Endothelial cell of umbilical vein (primary cell): ENCODE measurements at regions not wholly inside any gene's neighbourhood (a gene's known extent, or its start where the extent isn't known, plus 50 kb on each side); places are given as distances from the start of the nearest gene placed in this dataset.

ENCODE experiments used
- BruUV-seq: library from RNA; stranded (reverse); fragments of 400-500 nt; replicated peaks from 2 replicates; lab custom pipeline; 2021; lab: Mats Ljungman, UMichigan
- CTCF ChIA-PET: fragments of 300-600, 350-600 bp; sonication (Branson Sonifier 250); formaldehyde crosslinking; loops from one replicate; lab custom pipeline; 2021; ENCODE audit warnings: antibody characterized with exemption, inconsistent platforms; lab: Charles Lee
- POLR2A ChIA-PET: fragments of 300-600, 350-600 bp; sonication (Branson Sonifier 250); formaldehyde crosslinking; loops from one replicate; lab custom pipeline; 2021; ENCODE audit warnings: antibody characterized with exemption, inconsistent platforms; lab: Charles Lee
- DNase-seq: peaks from one replicate; pipeline ENCODE4 v3.0.0-alpha.2; 2011; ENCODE audit warnings: low read depth, low spot score
- FAIRE-seq: peaks from 2 replicates; lab custom pipeline; 2011; peaks lifted over from hg19 to GRCh38; lab: Jason Lieb, UNC
- H2AFZ ChIP-seq: 2 replicates; pipeline ENCODE4 v1.6.0; 2012; ENCODE audit warnings: low read depth, low read length, control low read depth, inconsistent platforms
- H3K27ac ChIP-seq: 2 replicates; pipeline ENCODE4 v1.5.1; 2011; ENCODE audit warnings: low read depth, mild to moderate bottlenecking, control low read depth, low read length, moderate library complexity; ENCODE audit not compliant: insufficient read depth
- H3K27me3 ChIP-seq, 2 experiments: 2 replicates each; pipeline versions ENCODE4 v1.6.0 to v1.6.1; 2011; ENCODE audit warnings: low read length in 2 of 2, mixed read lengths in 1 of 2; ENCODE audit not compliant: control insufficient read depth in 2 of 2, insufficient read depth in 2 of 2
- H3K36me3 ChIP-seq, 2 experiments: 2 replicates in 1 of 2; 3 replicates in 1 of 2; pipeline ENCODE4 v1.5.1; 2011; ENCODE audit warnings: low read length in 2 of 2, mild to moderate bottlenecking in 1 of 2, moderate library complexity in 1 of 2; ENCODE audit not compliant: control insufficient read depth in 2 of 2, insufficient read depth in 2 of 2; ENCODE audit errors: extremely low read depth in 1 of 2
- H3K4me1 ChIP-seq: 3 replicates; pipeline ENCODE4 v1.5.1; 2011; ENCODE audit warnings: mild to moderate bottlenecking, low read length; ENCODE audit not compliant: control insufficient read depth, insufficient read depth; ENCODE audit errors: extremely low read depth
- H3K4me2 ChIP-seq: 2 replicates; pipeline ENCODE4 v1.6.1; 2011; ENCODE audit warnings: low read length, control low read depth, mixed read lengths; ENCODE audit not compliant: insufficient read depth
- H3K4me3 ChIP-seq, 3 experiments: fragments of 200-600 bp in 1 of 3; sonication (generic), shearing (Covaris generic) in 1 of 3; replicated peaks in 1 of 3; 2 replicates each; pipeline ENCODE4 v1.5.1; 2011 to 2016; ENCODE audit warnings: control low read depth in 3 of 3, low read length in 3 of 3, mild to moderate bottlenecking in 2 of 3, inconsistent platforms in 1 of 3, low read depth in 1 of 3, moderate library complexity in 1 of 3; ENCODE audit not compliant: insufficient read depth in 1 of 3
- H3K79me2 ChIP-seq: 2 replicates; pipeline ENCODE4 v1.6.0; 2012; ENCODE audit warnings: low read length, inconsistent platforms; ENCODE audit not compliant: control insufficient read depth, insufficient read depth
- H3K9ac ChIP-seq: replicated peaks from 2 replicates; pipeline ENCODE3; 2011; ENCODE audit warnings: low read length, control low read depth; ENCODE audit not compliant: insufficient read depth; ENCODE audit errors: extremely low read depth
- H3K9me1 ChIP-seq: replicated peaks from 3 replicates; pipeline ENCODE4 v1.6.0; 2011; ENCODE audit warnings: mild to moderate bottlenecking, low read length; ENCODE audit not compliant: control insufficient read depth, insufficient read depth; ENCODE audit errors: extremely low read depth
- H3K9me3 ChIP-seq: replicated peaks from 2 replicates; pipeline ENCODE4 v1.5.1; 2012; ENCODE audit warnings: low read length, inconsistent platforms; ENCODE audit not compliant: control insufficient read depth, insufficient read depth
- H4K20me1 ChIP-seq: replicated peaks from 2 replicates; pipeline ENCODE3; 2011; ENCODE audit warnings: mild to moderate bottlenecking, low read length; ENCODE audit not compliant: control insufficient read depth, insufficient read depth; ENCODE audit errors: extremely low read depth
- EZH2 ChIP-seq: IDR thresholded peaks from 2 replicates; pipeline ENCODE4 v1.6.1; 2012; ENCODE audit warnings: borderline replicate concordance, low read depth, mild to moderate bottlenecking, moderate library complexity, low read length, inconsistent platforms; ENCODE audit not compliant: severe bottlenecking
- FOS ChIP-seq: IDR thresholded peaks from 2 replicates; pipeline ENCODE4 v1.6.1; 2011; ENCODE audit warnings: mild to moderate bottlenecking, low read length, moderate library complexity, borderline replicate concordance; ENCODE audit not compliant: insufficient read depth
- GATA2 ChIP-seq: IDR thresholded peaks from 2 replicates; pipeline ENCODE4 v1.7.0; 2011; ENCODE audit warnings: low read depth, mild to moderate bottlenecking, moderate library complexity, mixed read lengths, low read length; ENCODE audit not compliant: insufficient read length, insufficient read depth
- MYC ChIP-seq: IDR thresholded peaks from one replicate; pipeline ENCODE4 v1.6.1; 2011; ENCODE audit warnings: mild to moderate bottlenecking, low read depth, low read length
- POLR2A ChIP-seq: IDR thresholded peaks from 2 replicates; pipeline ENCODE4 v1.6.1; 2012; ENCODE audit warnings: low read depth, mild to moderate bottlenecking, control low read depth, low read length
- POLR2AphosphoS5 ChIP-seq: IDR thresholded peaks from 2 replicates; pipeline ENCODE4 v1.6.1; 2012; ENCODE audit warnings: low read depth, mild to moderate bottlenecking, control low read depth, low read length, moderate library complexity; ENCODE audit not compliant: insufficient read depth
- dilution Hi-C: fragments of 300-500 bp; cut with MboI; formaldehyde crosslinking; loops from one replicate; pipeline ENCODE4 v1.15.0; 2019; ENCODE audit warnings: low sequenced_read_pairs; ENCODE audit not compliant: extremely low pct_ligation_motif_present
- intact Hi-C: fragments of 100-400 bp; cut with micrococcal nuclease; formaldehyde crosslinking; loops from one replicate; pipeline ENCODE4 v1.10.0; 2022
- TF ChIP-seq, protein P1 (sequence below): IDR thresholded peaks from 2 replicates; pipeline ENCODE4 v1.6.1; 2011; ENCODE audit not compliant: insufficient read depth, insufficient read length
- TF ChIP-seq, protein P2 (sequence below), 2 donors: IDR thresholded peaks; 1 replicate in 1 of 2; 2 replicates in 1 of 2; pipeline ENCODE4 v1.5.1; 2011; ENCODE audit warnings: low read length in 2 of 2, mild to moderate bottlenecking in 2 of 2, moderate library complexity in 2 of 2, control low read depth in 1 of 2, inconsistent platforms in 1 of 2, low read depth in 1 of 2; ENCODE audit not compliant: insufficient read depth in 1 of 2; ENCODE audit errors: extremely low read depth in 1 of 2

- FAIRE-seq (no peak), DNase-seq (no peak)
- H3K4me1 ChIP-seq: no peaks in the 10 kb centered on the region
- no peaks in the 10 kb centered on the region for H4K20me1 ChIP-seq
- no peak overlapping the region for H3K4me3 ChIP-seq
- H3K9me1 ChIP-seq: no peaks in the 10 kb centered on the region
- CTCF ChIA-PET: interaction anchor here (1.3 to 1.8 kb wide), 6 partner anchors 12 to 126 kb away, joined by 3 to 12 read pairs (median 5); no protein-coding TSS in a partner anchor
- no peak overlapping the region for H2AFZ ChIP-seq
- H3K4me2 ChIP-seq: no peak overlapping the region
- H3K9me3 ChIP-seq: no peaks in the 10 kb centered on the region
- H3K27me3 ChIP-seq: peaks cover 12 to 21% of the 10 kb centered on the region in 2 experiments
- no peak overlapping the region for H3K27ac ChIP-seq
- no peak overlapping the region for H3K9ac ChIP-seq
- dilution Hi-C loops (no loop called here), intact Hi-C loops (no loop called here)
- TF ChIP-seq, protein P1, sequence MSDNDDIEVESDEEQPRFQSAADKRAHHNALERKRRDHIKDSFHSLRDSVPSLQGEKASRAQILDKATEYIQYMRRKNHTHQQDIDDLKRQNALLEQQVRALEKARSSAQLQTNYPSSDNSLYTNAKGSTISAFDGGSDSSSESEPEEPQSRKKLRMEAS: no peak
- TF ChIP-seq POLR2A (no peak), GATA2 (no peak), FOS (no peak), POLR2AphosphoS5 (no peak), EZH2 (no peak)
- H3K79me2 ChIP-seq: no peaks in the 10 kb centered on the region
- BruUV-seq: no TSS peak
- POLR2A ChIA-PET: no interaction called here
- H3K36me3 ChIP-seq: no peaks in the 10 kb centered on the region
Observed at GRCh38 chr7:142657376-142657775, 91.9 kb upstream of the PRSS1 start.

GRCh38 chr7:142654398-142654797 lies 94.9 kb upstream of the PRSS1 start:
- no peak overlapping the region for H3K4me3 ChIP-seq
- ChIA-PET POLR2A (no interaction called here), CTCF (interaction anchor here (0.7 to 2.6 kb wide), 13 partner anchors 9 to 340 kb away, joined by 3 to 39 read pairs (median 4); no protein-coding TSS in a partner anchor)
- H3K79me2 ChIP-seq: no peaks in the 10 kb centered on the region
- H3K36me3 ChIP-seq: no peaks in the 10 kb centered on the region
- H3K4me1 ChIP-seq: no peaks in the 10 kb centered on the region
- DNase-seq: no peak
- intact Hi-C loops: loop anchor here (1.0 kb wide), 1 partner anchor 129 kb away; no protein-coding TSS in a partner anchor
- H3K27me3 ChIP-seq: peaks cover 12 to 16% of the 10 kb centered on the region in 2 experiments
- H3K27ac ChIP-seq: no peak overlapping the region
- no peak for FAIRE-seq
- TF ChIP-seq MYC (no peak), EZH2 (no peak), FOS (no peak)
- TF ChIP-seq, protein P1: no peak
- TF ChIP-seq, protein P2, sequence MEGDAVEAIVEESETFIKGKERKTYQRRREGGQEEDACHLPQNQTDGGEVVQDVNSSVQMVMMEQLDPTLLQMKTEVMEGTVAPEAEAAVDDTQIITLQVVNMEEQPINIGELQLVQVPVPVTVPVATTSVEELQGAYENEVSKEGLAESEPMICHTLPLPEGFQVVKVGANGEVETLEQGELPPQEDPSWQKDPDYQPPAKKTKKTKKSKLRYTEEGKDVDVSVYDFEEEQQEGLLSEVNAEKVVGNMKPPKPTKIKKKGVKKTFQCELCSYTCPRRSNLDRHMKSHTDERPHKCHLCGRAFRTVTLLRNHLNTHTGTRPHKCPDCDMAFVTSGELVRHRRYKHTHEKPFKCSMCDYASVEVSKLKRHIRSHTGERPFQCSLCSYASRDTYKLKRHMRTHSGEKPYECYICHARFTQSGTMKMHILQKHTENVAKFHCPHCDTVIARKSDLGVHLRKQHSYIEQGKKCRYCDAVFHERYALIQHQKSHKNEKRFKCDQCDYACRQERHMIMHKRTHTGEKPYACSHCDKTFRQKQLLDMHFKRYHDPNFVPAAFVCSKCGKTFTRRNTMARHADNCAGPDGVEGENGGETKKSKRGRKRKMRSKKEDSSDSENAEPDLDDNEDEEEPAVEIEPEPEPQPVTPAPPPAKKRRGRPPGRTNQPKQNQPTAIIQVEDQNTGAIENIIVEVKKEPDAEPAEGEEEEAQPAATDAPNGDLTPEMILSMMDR (IDR thresholded peaks at IDR 0.05; ENCODE audit: extremely low read depth in 1 of 2, insufficient read depth in 1 of 2, low read depth in 1 of 2, low read length in 2 of 2): peak in 1 of 2 donors; percentile 4
- dilution Hi-C loops: no loop called here
- BruUV-seq: no TSS peak
- no peaks in the 10 kb centered on the region for H3K9me3 ChIP-seq
- H4K20me1 ChIP-seq: no peaks in the 10 kb centered on the region
- no peak overlapping the region for H3K9ac ChIP-seq
- H2AFZ ChIP-seq: no peak overlapping the region
- H3K9me1 ChIP-seq: no peaks in the 10 kb centered on the region
- no peak overlapping the region for H3K4me2 ChIP-seq
